DMS79 (cell line): ENCODE measurements at regions not wholly inside any gene's neighbourhood (a gene's known extent, or its start where the extent isn't known, plus 50 kb on each side); places are given as distances from the start of the nearest gene placed in this dataset.

Source experiments
- DNase-seq: peaks from one replicate; lab custom pipeline; 2025; lab: John Stamatoyannopoulos, UW

DNA sequence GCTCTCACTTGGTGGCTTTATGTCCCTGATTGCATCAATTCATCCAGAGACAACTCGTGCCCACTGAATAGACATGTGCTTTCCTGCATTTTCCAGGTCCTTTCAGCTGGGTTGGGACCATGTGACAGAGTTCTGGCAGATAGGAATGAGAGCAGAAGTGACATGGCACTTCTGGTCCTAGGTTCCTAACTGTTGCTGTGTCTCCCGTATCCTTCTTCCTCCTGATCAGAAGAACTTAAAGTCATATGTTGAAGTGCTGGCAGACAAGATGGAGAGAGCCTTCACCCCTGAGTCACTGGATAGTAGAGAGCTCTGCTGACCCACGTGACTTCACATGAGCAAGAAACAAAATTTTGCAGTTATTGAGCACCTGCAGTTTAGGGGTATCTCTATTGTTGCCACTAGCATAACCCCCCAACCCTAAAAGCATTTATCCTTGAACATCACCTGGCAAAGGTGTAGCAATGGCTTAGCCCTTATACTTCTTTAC lies 80.0 kb downstream of the NREP start:
- DNase-seq, result no peak

DNA sequence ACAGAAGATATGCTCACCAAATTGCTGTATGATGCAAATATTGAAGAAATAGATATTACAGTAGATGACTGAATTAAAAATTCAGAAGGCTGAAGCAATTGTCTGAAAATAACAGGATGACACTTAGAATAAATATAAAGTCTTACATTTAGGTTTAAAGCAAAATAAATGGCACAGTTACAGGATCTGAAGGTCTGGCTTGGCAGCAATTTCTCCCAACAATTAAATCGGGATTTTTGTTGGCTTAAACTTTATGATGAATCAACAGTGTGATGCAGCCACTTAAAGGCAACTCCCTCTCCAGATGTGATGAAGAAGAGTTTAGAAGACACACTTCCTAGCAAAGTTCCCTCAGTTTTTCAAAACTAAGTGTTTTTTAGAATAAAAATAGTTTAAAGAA lies 80.5 kb downstream of the NREP start:
- no peak for DNase-seq

DNA sequence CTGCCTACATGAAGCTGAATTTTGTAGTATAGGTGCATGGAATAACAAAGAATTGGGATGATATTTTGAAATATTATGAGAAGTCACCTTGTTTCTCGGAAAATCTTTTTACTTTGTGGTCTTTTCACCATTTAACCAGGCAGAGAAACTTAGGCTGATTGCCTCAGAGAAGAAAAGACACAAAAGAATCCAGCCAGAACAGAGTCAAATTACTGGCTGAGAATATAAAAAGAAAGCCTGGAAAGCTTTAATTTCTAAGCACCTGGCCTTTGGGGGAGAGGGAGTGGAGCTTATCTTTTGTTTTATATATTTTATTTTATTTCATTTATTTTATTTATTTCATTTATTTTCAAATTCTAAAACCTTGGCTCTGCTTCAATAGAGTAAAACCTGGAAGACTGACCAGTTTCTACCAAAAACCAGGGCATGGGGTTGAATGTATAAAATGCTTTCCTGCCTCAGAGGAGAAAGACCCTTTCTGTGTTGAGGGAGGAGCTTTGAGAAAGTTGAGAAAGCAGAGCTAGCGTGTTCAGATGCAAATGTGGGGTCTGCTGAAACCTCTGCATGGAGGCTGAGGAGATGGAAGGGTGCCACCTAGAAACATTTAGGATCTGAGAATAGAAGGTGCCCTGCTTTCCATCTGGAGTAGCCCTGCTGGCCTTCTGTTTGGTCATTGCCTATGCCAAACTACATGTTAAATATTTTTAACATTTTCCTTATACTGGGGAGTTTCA lies 81.6 kb downstream of the NREP start:
- DNase-seq, result no peak

DNA sequence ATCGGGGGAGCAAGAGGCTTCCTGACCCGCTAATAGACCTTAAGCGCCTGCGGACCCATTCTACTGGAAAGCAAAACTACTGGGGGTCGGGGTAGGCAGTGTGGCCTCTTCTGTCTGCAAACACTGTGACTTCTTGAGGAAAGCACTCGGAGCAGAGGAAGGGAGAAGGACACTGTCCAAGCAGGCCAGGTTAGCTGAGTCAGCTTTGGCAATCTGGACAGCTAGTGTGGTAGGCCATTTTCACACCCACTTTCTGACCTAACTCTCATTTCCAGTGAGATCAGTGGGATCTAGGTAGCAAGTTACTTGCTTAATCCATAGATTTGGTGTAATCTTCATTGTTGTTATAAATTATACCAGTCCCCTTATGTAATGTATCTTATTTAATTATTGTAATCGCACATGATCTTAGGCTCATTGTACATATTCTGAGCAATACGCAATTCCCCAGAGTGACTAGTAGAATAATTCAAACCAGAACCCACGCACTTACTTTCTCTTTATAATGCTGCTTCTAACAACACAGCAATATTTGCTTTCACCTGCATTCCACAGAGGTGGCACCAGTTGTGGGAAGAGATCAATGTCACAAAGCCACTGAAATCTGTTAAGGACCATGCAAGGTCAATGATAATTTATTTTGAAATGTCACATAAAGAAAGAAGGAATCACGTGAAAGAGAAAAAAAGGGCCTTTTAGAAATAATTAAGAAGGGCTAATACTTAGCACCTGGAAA lies 82.9 kb downstream of the NREP start:
- DNase-seq, result no peak

DNA sequence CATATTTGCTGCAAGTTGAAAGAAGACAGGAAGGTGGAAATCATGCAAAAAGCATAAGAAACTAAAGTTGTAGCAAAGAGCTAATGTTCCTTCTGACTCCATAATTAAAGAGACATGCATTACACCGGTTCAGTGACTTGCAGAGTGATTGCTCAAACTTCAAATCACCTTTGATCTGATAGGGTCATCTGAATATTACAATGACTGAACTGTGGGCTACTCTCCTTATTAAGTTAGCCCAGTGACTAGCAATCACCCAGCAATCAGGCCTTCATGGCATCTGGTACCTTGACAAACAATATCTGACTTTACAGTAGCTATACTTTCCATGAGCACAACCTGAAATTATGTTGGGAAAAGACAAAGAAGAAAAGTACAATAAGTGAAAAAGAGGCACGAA lies 84.9 kb downstream of the NREP start:
- DNase-seq, result no peak

DNA sequence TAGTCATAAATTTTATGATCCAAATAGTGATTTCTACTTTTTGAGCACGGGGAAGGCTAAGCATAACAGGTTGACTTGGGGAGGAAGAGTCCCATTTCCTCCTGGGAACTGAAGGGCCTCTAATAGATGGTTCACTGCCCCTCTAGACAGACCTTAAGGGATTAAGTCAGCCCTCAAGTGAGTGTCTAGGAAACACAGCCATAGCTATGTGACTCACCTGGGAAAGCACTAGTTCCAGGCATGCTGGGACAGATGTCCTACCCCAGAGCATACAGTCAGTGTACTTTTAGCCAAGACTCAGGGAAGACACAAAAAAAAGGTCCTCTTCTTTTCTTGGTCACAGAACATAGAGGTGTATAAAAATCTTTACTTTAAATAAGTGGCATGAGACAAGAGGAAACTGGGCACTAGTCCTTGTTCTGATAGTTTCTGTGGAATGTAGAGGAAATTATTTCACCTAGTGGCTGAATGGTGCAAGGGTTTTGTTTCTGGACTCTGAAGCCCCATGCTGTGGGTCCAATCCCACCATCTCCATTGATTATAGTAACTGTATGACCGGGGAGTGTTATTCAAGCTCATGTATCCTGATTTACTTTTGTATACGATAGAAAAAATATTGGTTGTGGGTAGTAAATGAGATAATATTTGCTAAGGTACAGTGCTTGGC lies 86.0 kb downstream of the NREP start:
- DNase-seq, result peak; percentile 2

DNA sequence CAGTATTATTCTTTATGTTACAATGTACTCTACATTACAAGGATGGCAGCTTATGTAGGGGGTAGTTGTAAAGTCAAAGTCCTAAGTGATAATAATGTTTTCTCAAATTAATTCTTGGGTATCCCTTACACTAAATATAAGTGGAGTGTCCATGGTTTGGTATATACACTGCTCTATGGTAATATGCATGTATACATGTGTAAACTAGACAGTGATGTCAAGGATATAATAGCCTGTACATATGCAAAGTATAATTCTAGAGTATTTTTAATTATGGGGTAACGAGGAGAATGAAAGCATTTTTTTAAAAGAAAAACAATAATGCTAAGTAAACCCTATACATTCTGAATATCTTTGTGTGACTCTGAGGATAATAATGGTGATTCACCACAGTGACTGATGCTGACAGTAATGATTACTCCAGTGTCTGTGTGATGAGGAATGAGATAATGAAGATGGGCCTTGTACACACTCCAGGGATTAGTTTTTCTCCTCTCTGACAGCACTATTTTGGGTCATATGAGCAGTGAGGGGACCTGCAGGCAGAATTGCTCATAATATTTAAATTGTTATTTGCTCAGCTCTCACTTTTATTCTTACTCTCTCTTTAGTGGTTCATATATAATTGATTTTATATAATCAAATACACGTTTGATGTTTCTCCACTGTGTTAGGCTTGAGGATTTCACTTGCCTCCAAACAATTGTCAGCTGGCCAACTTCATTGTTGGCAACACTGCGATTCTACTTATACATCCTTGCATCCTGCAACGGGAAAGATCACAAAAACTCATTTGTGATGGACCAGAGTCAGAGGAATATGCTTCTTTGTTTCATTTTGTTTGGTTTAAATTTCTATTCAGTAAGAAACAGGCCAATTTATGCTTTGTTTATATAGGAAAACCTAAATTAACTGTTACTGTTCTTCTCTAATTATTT lies 88.2 kb downstream of the NREP start:
- DNase-seq, result no peak

DNA sequence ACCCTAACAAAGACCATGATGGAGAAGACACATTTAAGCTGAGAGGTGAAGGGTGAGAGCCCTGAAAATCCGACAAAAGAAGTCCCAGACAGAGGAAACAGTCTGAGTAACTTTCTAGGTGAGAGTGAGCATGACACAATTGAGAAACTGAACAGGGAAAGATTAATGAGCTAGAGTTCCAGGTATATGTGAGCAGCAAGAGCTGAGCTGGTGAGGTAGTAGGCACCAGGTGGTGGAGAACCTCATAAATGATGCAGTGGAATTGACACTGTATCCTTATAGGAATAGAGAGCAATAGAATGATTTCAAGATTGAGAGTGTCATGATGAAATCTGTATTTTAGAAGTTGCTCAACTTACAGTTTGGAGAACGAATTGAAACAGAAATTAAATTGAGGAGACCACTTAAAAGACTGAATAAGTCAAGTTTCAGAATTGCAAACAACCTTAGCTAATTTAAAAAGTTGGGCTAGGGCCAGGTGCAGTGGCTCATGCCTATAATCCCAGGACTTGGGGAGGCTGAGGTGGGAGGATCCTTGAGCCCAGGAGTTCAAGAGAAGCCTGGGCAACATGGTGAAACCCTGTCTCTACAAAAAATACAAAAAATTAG lies 89.8 kb downstream of the NREP start:
- no peak for DNase-seq

DNA sequence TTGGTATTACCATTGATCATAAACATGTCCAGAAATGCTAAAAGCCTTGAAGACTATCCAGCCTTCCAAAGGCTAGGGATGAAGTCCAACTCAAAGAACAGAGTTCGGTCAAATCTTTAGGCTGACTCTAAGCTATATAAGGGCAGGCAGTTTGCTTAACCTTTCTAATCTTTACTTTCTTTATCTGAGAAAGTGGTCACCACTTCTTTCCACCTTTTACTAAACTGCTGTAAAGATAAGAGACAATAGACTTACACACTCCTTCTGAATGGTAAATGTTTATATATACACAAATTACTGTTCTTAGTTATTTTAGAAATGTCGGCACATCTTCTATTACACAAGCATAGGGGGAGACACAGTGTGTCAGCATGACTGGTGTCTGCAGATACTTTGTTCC lies 100.4 kb downstream of the NREP start:
- DNase-seq, result no peak

DNA sequence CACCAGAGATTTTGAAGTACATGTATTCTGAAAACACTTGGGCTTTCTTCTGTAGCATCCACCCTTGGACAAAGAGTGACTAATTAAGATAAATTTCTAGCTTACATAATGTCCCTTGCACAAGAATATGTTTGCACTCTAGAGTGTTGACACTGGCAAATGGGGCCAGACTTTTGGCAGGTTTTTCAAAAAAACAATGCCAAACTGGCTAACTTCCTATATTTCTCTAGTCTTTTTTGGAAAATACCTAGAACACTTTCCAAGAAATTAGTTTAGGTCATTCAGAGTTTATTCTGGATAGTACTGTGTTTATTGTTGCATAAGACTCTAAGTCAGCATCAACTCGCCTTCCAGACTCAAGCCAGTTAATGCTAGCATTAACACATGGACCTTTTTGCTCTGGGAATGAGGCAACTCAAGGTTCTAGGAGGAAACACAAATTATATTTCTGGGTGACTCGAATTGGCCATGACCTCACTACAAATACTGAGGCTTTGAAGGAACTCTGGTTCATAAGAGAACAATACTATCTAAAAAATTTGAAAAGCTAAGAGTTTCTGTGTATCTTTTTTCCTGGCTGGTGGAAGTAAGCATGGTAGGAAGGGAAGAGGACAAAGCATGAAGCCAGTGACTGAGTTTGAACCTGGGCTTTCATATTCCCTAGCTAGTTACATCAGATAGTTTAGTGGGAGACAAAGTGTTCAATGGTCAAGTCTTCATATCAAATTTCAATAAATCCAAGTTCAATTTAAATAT lies 101.6 kb downstream of the NREP start:
- no peak for DNase-seq

DNA sequence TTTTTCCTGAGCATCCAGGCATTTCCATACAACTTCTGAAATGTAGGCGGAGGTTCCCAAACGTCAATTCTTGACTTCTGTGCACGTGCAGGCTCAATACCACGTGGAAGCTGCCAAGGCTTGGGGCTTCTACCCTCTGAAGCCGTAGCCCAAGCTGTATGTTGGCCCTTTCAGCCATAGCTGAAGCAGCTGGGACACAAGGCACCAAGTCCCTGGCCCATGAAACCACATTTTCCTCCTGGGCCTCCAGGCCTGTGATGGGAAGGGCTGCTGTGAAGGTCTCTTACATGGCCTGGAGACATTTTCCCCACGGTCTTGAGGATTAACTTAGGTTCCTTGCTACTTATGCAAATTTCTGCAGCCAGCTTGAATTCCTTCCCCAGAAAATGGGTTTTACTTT lies 103.6 kb downstream of the NREP start:
- no peak for DNase-seq

DNA sequence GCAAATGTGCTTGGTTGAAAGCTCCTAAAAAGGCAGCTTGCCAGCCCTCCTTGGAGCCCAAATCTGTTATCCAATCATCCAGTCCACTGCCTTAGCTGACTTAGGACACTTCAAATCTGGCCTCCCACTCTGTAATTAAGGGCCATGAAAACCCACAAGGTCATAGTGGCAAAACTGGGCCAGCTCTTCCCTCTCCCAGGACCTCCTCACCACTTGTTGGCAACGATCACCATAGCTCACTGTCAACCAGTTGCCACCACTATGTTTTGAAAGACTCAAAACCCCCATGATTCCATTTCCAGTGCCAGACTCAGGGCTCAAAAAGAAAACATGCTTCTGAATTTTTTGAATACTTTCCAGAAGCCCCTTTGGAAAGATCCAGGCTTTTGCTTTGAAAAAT lies 107.5 kb downstream of the NREP start:
- DNase-seq, result no peak

DNA sequence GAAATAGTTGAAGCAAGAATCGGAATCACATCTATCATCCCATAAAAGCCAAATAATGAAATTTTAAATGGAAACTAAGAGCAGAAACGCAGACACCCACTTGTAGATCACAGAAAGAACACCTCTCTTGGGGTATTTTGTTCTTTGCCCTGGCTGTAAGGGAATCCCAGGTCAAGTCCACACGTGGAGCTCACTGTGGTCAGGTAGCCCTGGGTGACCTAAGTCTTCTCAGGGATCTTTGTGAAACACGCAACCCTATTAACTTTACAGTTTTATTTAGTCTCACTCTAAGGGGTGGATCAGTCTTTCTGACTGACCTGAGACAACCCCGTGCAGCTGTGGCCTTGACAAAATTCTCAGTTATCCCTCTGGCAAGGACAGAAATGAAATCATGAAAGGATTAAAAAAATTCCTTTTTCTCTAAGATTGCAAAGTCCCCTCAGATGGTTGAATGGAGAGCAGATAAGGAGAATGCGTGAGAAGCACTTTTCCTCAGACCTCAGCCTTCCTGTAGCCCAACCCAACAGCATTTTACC lies 111.6 kb downstream of the NREP start:
- no peak for DNase-seq

DNA sequence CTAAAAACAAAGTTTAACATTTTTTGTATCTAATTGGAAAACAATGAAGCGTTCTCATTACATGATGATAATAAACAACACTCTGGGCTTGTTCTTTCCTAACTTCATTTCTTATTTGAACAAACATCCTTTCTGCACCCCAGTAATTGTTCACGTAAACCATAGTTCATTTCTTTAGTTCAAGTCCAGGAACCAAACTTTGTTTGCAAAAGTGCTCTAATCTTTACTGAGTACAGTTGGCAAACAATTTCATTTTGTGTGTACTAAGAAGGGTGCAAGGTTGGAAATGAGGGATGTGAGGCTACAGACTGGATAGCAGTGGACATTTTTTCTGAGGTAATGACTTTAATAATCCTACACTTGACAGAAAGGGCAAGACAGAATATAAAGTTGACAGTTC lies 113.5 kb downstream of the NREP start:
- DNase-seq, result no peak

DNA sequence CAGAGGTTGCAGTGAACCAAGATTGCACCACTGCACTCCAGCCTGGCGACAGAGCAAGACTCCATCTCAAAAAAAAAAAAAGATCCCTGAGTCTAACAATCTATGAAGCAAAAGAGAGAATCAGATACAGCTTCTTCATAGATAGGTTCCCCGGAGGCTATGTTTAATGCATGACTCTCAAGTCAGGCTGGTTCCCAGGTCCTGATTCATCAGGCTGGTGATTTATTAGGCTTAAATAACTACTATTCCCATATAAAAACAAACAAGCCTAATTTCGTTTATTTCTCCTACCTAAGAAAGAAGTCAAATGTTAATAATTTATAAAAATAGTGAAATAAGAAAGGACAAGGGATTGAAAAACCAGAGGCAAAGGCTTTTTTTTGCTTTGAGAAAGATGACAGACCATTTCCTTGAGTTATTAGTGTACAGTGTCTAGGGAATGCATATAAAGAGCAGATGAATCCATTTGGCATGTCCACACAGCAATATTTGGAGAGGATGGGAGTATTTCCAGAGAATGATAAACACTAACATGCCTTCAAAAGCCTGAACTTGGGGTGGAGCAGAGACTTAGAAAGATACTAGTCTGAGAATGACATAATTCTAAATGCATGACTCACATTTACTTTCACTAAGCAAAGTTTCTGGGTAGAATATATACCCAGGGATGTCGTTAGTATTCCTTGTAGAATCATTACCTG lies 115.3 kb downstream of the NREP start:
- no peak for DNase-seq

DNA sequence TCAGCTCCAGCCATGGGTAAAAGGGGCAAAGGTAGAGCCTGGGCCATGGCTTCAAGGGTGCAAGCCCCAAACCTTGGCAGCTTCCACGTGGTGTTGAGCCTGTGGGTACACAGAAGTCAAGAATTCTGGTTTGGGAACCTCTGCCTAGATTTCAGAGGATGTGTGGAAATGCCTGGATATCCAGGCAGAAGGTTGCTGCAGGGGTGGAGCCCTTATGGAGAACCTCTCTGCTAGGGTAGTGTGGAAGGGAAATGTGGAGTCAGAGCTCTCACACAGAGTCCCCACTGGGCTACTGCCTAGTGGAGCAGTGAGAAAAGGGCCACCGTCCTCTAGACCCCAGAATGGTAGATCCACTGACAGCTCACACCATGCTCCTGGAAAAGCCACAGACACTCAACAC lies 117.1 kb downstream of the NREP start:
- no peak for DNase-seq

DNA sequence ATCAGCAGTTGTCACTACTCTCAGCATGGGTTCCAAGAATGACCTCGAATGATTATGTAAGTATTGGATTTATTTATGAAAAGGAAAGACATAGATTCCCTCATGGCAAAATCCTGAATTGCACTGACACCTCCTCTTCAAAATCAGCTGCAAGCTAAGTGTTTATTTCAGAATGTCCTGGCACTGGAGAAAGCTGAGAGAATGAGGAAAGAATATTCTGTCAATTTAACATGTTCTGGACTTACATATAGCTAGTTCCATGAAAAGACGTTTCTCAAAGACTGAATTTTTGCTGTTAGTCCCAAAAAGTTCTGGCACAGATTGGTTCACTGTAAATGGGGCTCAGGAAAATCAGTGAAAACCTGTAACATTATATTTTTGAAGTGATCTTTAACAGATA lies 120.3 kb downstream of the NREP start:
- DNase-seq, result no peak

DNA sequence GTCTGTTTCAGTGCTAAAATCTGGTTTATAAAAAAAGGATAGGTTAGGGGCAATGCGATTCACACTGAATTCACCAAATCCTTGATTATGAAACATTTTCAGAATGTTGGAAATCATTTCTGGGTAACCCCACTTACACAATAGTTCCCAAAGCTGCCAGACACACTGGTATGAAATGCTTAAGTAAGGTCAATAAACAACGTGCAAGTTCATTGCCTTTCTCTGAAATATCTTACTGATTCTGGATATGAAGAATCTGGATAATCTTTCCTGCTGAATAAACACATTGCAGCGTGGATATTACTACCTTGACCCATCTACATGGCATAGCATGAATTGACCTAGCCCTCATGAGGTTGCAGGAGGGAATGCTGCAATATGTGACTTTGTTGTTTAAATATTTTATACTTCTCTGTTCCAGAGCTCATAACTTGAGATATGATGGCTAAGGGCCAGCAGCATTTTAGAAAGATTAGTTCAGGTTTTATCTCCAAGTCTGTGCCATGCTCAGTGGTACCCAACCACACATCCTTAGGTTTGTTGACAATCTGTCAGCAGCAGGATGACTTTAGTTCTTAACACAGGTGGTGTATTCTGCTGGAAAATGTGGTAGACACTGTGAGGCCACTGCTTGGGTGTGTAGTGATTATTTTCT lies 121.0 kb downstream of the NREP start:
- no peak for DNase-seq

DNA sequence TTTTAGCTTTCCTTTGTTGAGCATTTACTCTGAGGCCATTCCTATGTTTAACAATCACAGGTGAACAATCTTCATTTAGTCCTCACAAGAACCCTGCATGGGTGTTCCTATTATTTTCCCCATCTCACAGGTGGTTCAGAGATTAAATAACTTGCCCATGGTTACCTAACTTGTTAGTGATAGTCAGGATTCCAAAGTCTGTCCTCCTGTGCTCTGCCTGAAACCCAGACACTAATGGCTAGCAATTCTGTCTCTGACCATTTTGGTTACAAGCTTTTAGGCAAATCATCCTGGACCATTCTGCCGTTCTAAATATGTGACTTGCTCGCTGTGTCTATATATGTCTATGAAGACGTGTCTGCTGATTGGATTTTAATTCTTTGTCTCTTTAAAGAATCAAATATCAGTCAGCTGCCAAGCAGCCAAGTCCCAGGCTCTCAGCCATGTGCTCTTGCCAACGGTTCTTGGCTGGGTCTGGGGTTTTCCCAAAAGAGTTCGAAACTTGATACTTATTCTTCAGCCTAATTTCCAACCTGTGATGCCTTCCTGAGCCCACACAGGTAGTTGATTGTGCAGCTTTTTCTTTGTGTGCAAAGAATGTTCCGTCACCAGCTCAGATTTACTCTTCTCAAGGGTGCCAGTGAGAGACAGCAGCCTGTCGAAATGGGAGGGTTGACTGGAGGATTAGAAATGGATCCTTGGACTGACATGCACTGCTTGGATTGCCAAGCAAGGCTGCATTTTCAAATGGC lies 121.7 kb downstream of the NREP start:
- DNase-seq, result no peak
